SW480 (cell line): ENCODE measurements at regions not wholly inside any gene's neighbourhood (a gene's known extent, or its start where the extent isn't known, plus 50 kb on each side); places are given as distances from the start of the nearest gene placed in this dataset.
A peak's percentile ranks its signal among the peaks of the same experiment; 100 is the strongest.
"Not testable (repeated sequence)": the region's sequence is repeated elsewhere in the genome, so short reads cannot be mapped to it uniquely, and the experiment has no call there.

Source experiments
- DNase-seq: peaks from one replicate; pipeline ENCODE4 v3.0.0-alpha.2; 2016; ENCODE audit warnings: low spot score

GRCh38 chr5:112534067-112534583 lies 115.0 kb upstream of the EPB41L4A start:
- no peak for DNase-seq

- DNase-seq: no peak
These were observed 115.7 kb upstream of the EPB41L4A start for GRCh38 chr5:112534611-112535255.

GRCh38 chr5:112535356-112535755 lies 116.3 kb upstream of the EPB41L4A start:
- no peak for DNase-seq

GRCh38 chr5:112544558-112544957 lies 125.5 kb upstream of the EPB41L4A start:
- DNase-seq: not testable (repeated sequence)

GRCh38 chr5:112546946-112547592 lies 128.0 kb upstream of the EPB41L4A start:
- no peak for DNase-seq

GRCh38 chr5:112548246-112548881 lies 129.3 kb upstream of the EPB41L4A start:
- DNase-seq: peak; percentile 13

- no peak for DNase-seq
These were observed 130.1 kb upstream of the EPB41L4A start for GRCh38 chr5:112549127-112549526.

- DNase-seq: no peak
These were observed 130.6 kb upstream of the EPB41L4A start for GRCh38 chr5:112549605-112550166.

GRCh38 chr5:112551419-112552032 lies 132.4 kb upstream of the EPB41L4A start:
- DNase-seq: peak; percentile 72

GRCh38 chr5:112552216-112552615 lies 133.1 kb upstream of the EPB41L4A start:
- DNase-seq: no peak

GRCh38 chr5:112552791-112553190 lies 133.7 kb upstream of the EPB41L4A start:
- DNase-seq: no peak

GRCh38 chr5:112554101-112554977 lies 135.3 kb upstream of the EPB41L4A start:
- DNase-seq: no peak

GRCh38 chr5:112555197-112555596 lies 136.1 kb upstream of the EPB41L4A start:
- DNase-seq: no peak

- DNase-seq: no peak
These were observed 136.6 kb upstream of the EPB41L4A start for GRCh38 chr5:112555691-112556090.

GRCh38 chr5:112559501-112559900 lies 140.4 kb upstream of the EPB41L4A start:
- DNase-seq: not testable (repeated sequence)

GRCh38 chr5:112560371-112560770 lies 141.3 kb upstream of the EPB41L4A start:
- DNase-seq: no peak

GRCh38 chr5:112563169-112563826 lies 144.2 kb upstream of the EPB41L4A start:
- DNase-seq: no peak

GRCh38 chr5:112566251-112566650 lies 147.2 kb upstream of the EPB41L4A start:
- DNase-seq: no peak

- DNase-seq: no peak
These were observed 150.5 kb upstream of the EPB41L4A start for GRCh38 chr5:112569596-112569995.

- DNase-seq: no peak
These were observed 151.8 kb upstream of the EPB41L4A start for GRCh38 chr5:112570708-112571444.
